Body of pancreas (tissue), 4 donors: ENCODE measurements at regions not wholly inside any gene's neighbourhood (a gene's known extent, or its start where the extent isn't known, plus 50 kb on each side); places are given as distances from the start of the nearest gene placed in this dataset.
"Not testable (repeated sequence)": the region's sequence is repeated elsewhere in the genome, so short reads cannot be mapped to it uniquely, and the experiment has no call there.

Experiments used
- CTCF ChIP-seq, 7 experiments: fragments of 450-650 bp in 4 of 7; fragments of 200-600 bp in 3 of 7; sonication (generic) in 3 of 7; IDR thresholded peaks; one replicate each; pipeline ENCODE4 v1.5.1; 2016 to 2019; ENCODE audit warnings: antibody characterized with exemption in 7 of 7
- POLR2A ChIP-seq, 3 donors: fragments of 450-650 bp; IDR thresholded peaks; one replicate each; pipeline ENCODE4 v1.6.1; 2016; ENCODE audit warnings: antibody characterized with exemption in 3 of 3, mild to moderate bottlenecking in 2 of 3

GRCh38 chr2:87308621-87309020, 287.0 kb upstream of the PLGLB1 start:
- not testable (repeated sequence) for TF ChIP-seq CTCF, POLR2A (IDR thresholded peaks at IDR 0.05)
